Neutrophil (primary cell): ENCODE measurements at regions not wholly inside any gene's neighbourhood (a gene's known extent, or its start where the extent isn't known, plus 50 kb on each side); places are given as distances from the start of the nearest gene placed in this dataset.

Experiments
- H3K27ac ChIP-seq: fragments of 200-600 bp; sonication (generic); 2 replicates; pipeline ENCODE4 v1.5.1; 2016; ENCODE audit warnings: mild to moderate bottlenecking, moderate library complexity
- H3K27me3 ChIP-seq: fragments of 200-600 bp; sonication (generic); 2 replicates; pipeline ENCODE4 v1.6.0; 2016; ENCODE audit warnings: mild to moderate bottlenecking
- H3K36me3 ChIP-seq: fragments of 200-600 bp; sonication (generic); 2 replicates; pipeline ENCODE4 v1.5.1; 2017
- H3K4me1 ChIP-seq, 2 experiments: fragments of 200-600 bp in 1 of 2; sonication (generic) in 1 of 2; 1 replicate in 1 of 2; 2 replicates in 1 of 2; pipeline versions ENCODE4 v1.5.1 to v1.6.1; 2013 to 2016; ENCODE audit warnings: low read depth in 1 of 2, low read length in 1 of 2, mild to moderate bottlenecking in 1 of 2, moderate library complexity in 1 of 2; ENCODE audit not compliant: control insufficient read depth in 1 of 2, insufficient read depth in 1 of 2
- H3K4me3 ChIP-seq, 2 experiments: fragments of 200-600 bp in 1 of 2; sonication (generic) in 1 of 2; 1 replicate in 1 of 2; 2 replicates in 1 of 2; pipeline ENCODE4 v1.5.1; 2013 to 2016; ENCODE audit warnings: low read depth in 1 of 2, low read length in 1 of 2, mild to moderate bottlenecking in 1 of 2, moderate library complexity in 1 of 2
- H3K9me3 ChIP-seq: fragments of 200-600 bp; sonication (generic); 2 replicates; pipeline ENCODE4 v1.5.1; 2016
- CTCF ChIP-seq: fragments of 200-600 bp; sonication (generic); IDR thresholded peaks from 2 replicates; pipeline ENCODE4 v1.5.1; 2016; ENCODE audit warnings: antibody characterized with exemption

- H3K4me1 ChIP-seq, result no peaks in the 10 kb centered on the region
- no peaks in the 10 kb centered on the region for H3K36me3 ChIP-seq
- no peak for TF ChIP-seq CTCF
- H3K27ac ChIP-seq, result no peak overlapping the region
- H3K9me3 ChIP-seq, result no peaks in the 10 kb centered on the region
- no peak overlapping the region for H3K4me3 ChIP-seq
- no peaks in the 10 kb centered on the region for H3K27me3 ChIP-seq
Observed at GRCh38 chr1:55623311-55623710, 408.1 kb upstream of the USP24 start.

- Histone ChIP-seq H3K4me1 (no peaks in the 10 kb centered on the region), H3K36me3 (no peaks in the 10 kb centered on the region), H3K27ac (no peak overlapping the region), H3K27me3 (no peaks in the 10 kb centered on the region), H3K9me3 (no peaks in the 10 kb centered on the region), H3K4me3 (no peak overlapping the region)
- no peak for TF ChIP-seq CTCF
Observed at GRCh38 chr1:55622074-55622473, 406.9 kb upstream of the USP24 start.

GRCh38 chr1:55618199-55618598 lies 403.0 kb upstream of the USP24 start:
- H3K27me3 ChIP-seq, result no peaks in the 10 kb centered on the region
- no peak overlapping the region for H3K27ac ChIP-seq
- H3K4me3 ChIP-seq, result no peak overlapping the region
- H3K4me1 ChIP-seq, result no peaks in the 10 kb centered on the region
- H3K36me3 ChIP-seq, result no peaks in the 10 kb centered on the region
- no peaks in the 10 kb centered on the region for H3K9me3 ChIP-seq
- TF ChIP-seq CTCF, result no peak

GRCh38 chr1:55617288-55617982 lies 402.3 kb upstream of the USP24 start:
- Histone ChIP-seq H3K4me3 (no peak overlapping the region), H3K36me3 (no peaks in the 10 kb centered on the region), H3K9me3 (no peaks in the 10 kb centered on the region), H3K27ac (no peak overlapping the region), H3K27me3 (no peaks in the 10 kb centered on the region), H3K4me1 (no peaks in the 10 kb centered on the region)
- TF ChIP-seq CTCF, result no peak

GRCh38 chr1:55612988-55613387 lies 397.8 kb upstream of the USP24 start:
- Histone ChIP-seq H3K4me3 (no peak overlapping the region), H3K36me3 (no peaks in the 10 kb centered on the region), H3K27ac (no peak overlapping the region), H3K4me1 (no peaks in the 10 kb centered on the region), H3K9me3 (no peaks in the 10 kb centered on the region), H3K27me3 (no peaks in the 10 kb centered on the region)
- TF ChIP-seq CTCF, result no peak
